ENCODE measurements at regions not wholly inside any gene's neighbourhood (a gene's known extent, or its start where the extent isn't known, plus 50 kb on each side); places are given as distances from the start of the nearest gene placed in this dataset.

- H3K4me1 Mint-ChIP-seq = peaks cover 56% of the 10 kb centered on the region
- peak overlapping the region in 1 of 2 donors; percentile 66 for H3K27ac ChIP-seq (ENCODE audit: low read depth in 1 of 2, low read length in 2 of 2)
- peak overlapping the region in 1 of 3 experiments; percentile 28 for H3K4me3 ChIP-seq (replicated peaks in 1 of 3; ENCODE audit: low read depth in 2 of 3, low read length in 3 of 3)
- H3K36me3 ChIP-seq (replicated peaks in 1 of 2; ENCODE audit: control insufficient read depth in 1 of 2, insufficient read depth in 2 of 2, low read length in 2 of 2) = no peaks in the 10 kb centered on the region
- peak overlapping the region; percentile 54 to 84 (median 67) for H3K27ac Mint-ChIP-seq
- H3K9ac ChIP-seq (ENCODE audit: insufficient read depth, low read length, poor library complexity, severe bottlenecking) = no peak overlapping the region
- peaks cover 43 to 59% of the 10 kb centered on the region in 2 donors for H3K4me1 ChIP-seq (ENCODE audit: control insufficient read depth in 1 of 2, insufficient read depth in 2 of 2, low read length in 2 of 2)
- H3K27me3 ChIP-seq (ENCODE audit: control insufficient read depth in 2 of 2, insufficient read depth in 2 of 2, low read length in 2 of 2) = no peaks in the 10 kb centered on the region
- peak; percentile 57 to 81 (median 77) for DNase-seq
- intact Hi-C loops (cut with micrococcal nuclease) = no loop called here
- H3K79me2 ChIP-seq (ENCODE audit: insufficient read depth, low read length) = no peaks in the 10 kb centered on the region
- 0% methylated on average over 3 of the region's 3 CpGs for WGBS (ENCODE audit: insufficient coverage)
- TF ChIP-seq CTCF (IDR thresholded peaks at IDR 0.05) = no peak
- no peak overlapping the region for H2AFZ ChIP-seq (ENCODE audit: insufficient read depth, low read depth, low read length, poor library complexity, severe bottlenecking)
- H3K9me3 ChIP-seq (replicated peaks in 1 of 2; ENCODE audit: control insufficient read depth in 1 of 2, insufficient read depth in 1 of 2, low read length in 2 of 2) = no peaks in the 10 kb centered on the region
- H3K27me3 Mint-ChIP-seq (ENCODE audit: low read depth in 3 of 3) = peaks cover 0 to 2% (median 0%) of the 10 kb centered on the region in 3 donors
- H3K9me3 Mint-ChIP-seq = peaks cover 0 to 4% (median 0%) of the 10 kb centered on the region in 7 donors
- peak overlapping the region; percentile 32 for H3K4me2 ChIP-seq (replicated peaks; ENCODE audit: extremely low read depth, low read length, poor library complexity, severe bottlenecking)
- H3K4me3 Mint-ChIP-seq = no peak overlapping the region
- H3K36me3 Mint-ChIP-seq = peaks cover 0 to 5% of the 10 kb centered on the region in 2 donors
- no peaks in the 10 kb centered on the region for H4K20me1 ChIP-seq (ENCODE audit: insufficient read depth, low read length)
Measured at GRCh38 chr2:196249860-196250259, 78.5 kb upstream of the STK17B start.

DNA sequence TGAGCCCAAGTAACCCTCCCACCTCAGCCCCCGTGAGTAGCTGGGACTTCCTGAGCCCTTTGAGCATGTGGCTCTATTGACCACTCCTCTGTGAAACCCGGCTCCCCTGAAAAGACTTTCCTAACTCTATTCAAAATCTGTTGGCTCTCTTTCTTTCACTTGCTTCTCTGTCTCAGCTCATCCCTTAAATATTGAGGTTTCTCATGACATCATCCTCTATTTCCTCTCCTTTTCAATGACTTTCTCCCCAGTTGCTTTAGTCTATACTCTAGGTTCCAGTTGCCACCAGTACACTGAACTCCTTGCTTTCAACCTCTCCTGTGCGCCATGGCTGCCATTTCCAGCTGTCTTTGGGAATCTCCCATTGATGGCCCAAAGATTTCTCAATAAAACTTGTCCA lies 79.8 kb upstream of the STK17B start:
- DNase-seq = no peak
- no peak overlapping the region for H3K9ac ChIP-seq (ENCODE audit: insufficient read depth, low read length, poor library complexity, severe bottlenecking)
- no peaks in the 10 kb centered on the region for H3K36me3 ChIP-seq (replicated peaks in 1 of 2; ENCODE audit: control insufficient read depth in 1 of 2, insufficient read depth in 2 of 2, low read length in 2 of 2)
- H3K9me3 ChIP-seq (replicated peaks in 1 of 2; ENCODE audit: control insufficient read depth in 1 of 2, insufficient read depth in 1 of 2, low read length in 2 of 2) = no peaks in the 10 kb centered on the region
- H3K4me2 ChIP-seq (replicated peaks; ENCODE audit: extremely low read depth, low read length, poor library complexity, severe bottlenecking) = no peak overlapping the region
- peaks cover 0 to 4% (median 0%) of the 10 kb centered on the region in 7 donors for H3K9me3 Mint-ChIP-seq
- peaks cover 44% of the 10 kb centered on the region for H3K4me1 Mint-ChIP-seq
- no peak overlapping the region for H3K4me3 Mint-ChIP-seq
- WGBS (ENCODE audit: insufficient coverage) = 100% methylated on average over 3 of the region's 3 CpGs
- H2AFZ ChIP-seq (ENCODE audit: insufficient read depth, low read depth, low read length, poor library complexity, severe bottlenecking) = no peak overlapping the region
- no peak for TF ChIP-seq CTCF (IDR thresholded peaks at IDR 0.05)
- peaks cover 0 to 5% of the 10 kb centered on the region in 2 donors for H3K36me3 Mint-ChIP-seq
- no peaks in the 10 kb centered on the region for H4K20me1 ChIP-seq (ENCODE audit: insufficient read depth, low read length)
- no peak overlapping the region for H3K4me3 ChIP-seq (replicated peaks in 1 of 3; ENCODE audit: low read depth in 2 of 3, low read length in 3 of 3)
- peaks cover 0 to 2% (median 0%) of the 10 kb centered on the region in 3 donors for H3K27me3 Mint-ChIP-seq (ENCODE audit: low read depth in 3 of 3)
- intact Hi-C loops (cut with micrococcal nuclease) = no loop called here
- no peak overlapping the region for H3K27ac ChIP-seq (ENCODE audit: low read depth in 1 of 2, low read length in 2 of 2)
- H3K27me3 ChIP-seq (ENCODE audit: control insufficient read depth in 2 of 2, insufficient read depth in 2 of 2, low read length in 2 of 2) = no peaks in the 10 kb centered on the region
- peak overlapping the region in 2 of 7 donors; percentile 16 to 44 for H3K27ac Mint-ChIP-seq
- H3K79me2 ChIP-seq (ENCODE audit: insufficient read depth, low read length) = no peaks in the 10 kb centered on the region
- peaks cover 39 to 48% of the 10 kb centered on the region in 2 donors for H3K4me1 ChIP-seq (ENCODE audit: control insufficient read depth in 1 of 2, insufficient read depth in 2 of 2, low read length in 2 of 2)

All from CD14-positive monocyte (primary cell).